ENCODE measurements at regions not wholly inside any gene's neighbourhood (a gene's known extent, or its start where the extent isn't known, plus 50 kb on each side); places are given as distances from the start of the nearest gene placed in this dataset.

- TF ChIP-seq POLR2AphosphoS5 (IDR thresholded peaks at IDR 0.05; ENCODE audit: low read depth), result no peak
- TF ChIP-seq CTCF (IDR thresholded peaks at IDR 0.05; ENCODE audit: insufficient read depth, low read length), result no peak
Measured at GRCh38 chr10:130814610-130815009, 496.9 kb downstream of the TCERG1L start.
